Heart left ventricle (tissue), 13 donors: ENCODE measurements at regions not wholly inside any gene's neighbourhood (a gene's known extent, or its start where the extent isn't known, plus 50 kb on each side); places are given as distances from the start of the nearest gene placed in this dataset.

Experiments used
- CTCF ChIP-seq, 12 donors: fragments of 200-600 bp; sonication (generic) in 4 of 12; IDR thresholded peaks; one replicate each; pipeline versions ENCODE4 v1.5.0 to v1.8.0; 2018 to 2022; ENCODE audit warnings: antibody characterized with exemption in 12 of 12, mild to moderate bottlenecking in 5 of 12
- POLR2A ChIP-seq, 2 donors: fragments of 450-650 bp; IDR thresholded peaks; one replicate each; pipeline ENCODE4 v1.6.1; 2017; ENCODE audit warnings: antibody characterized with exemption in 2 of 2, mild to moderate bottlenecking in 2 of 2, moderate library complexity in 2 of 2
- donor health status: ischemic (EF 13 %, LVEDD 7.1; RV severe dilation, severe dysfunction).
- donor health status: DM: no; HTN: yes; CAD: no.
- donor health status: DM: no; HTN: no; CAD: no.
- donor health status: ischemic (EF 25% LVEDD 6.9; RV normal size, moderate dysfunction).
- donor health status: ischemic (EF 25% LVEDD 5.7; RV mildly dilated, moderate dysfunction).
- donor health status: ischemic (EF 35%, LVEDD 5.7; RV mildly dilated, moderate dysfunction).
- donor health status: nonischemic (EF 11% LVEDD 7.7; RV severe dilation, severe dysfunction).
- donor health status: DM: yes; HTN: yes; CAD: no.
- donor health status: PGD.
- donor health status: ischemic (EF 29% LVEDD 5.4; RV normal size, mild dysfunction).
- donor health status: nonischemic (EF 23%, LVEDD 6.1; RV moderate dilation, normal function).

GRCh38 chr18:70398076-70398475 is 109.2 kb downstream of the SOCS6 start:
- TF ChIP-seq CTCF (IDR thresholded peaks at IDR 0.05), result no peak
- TF ChIP-seq POLR2A (IDR thresholded peaks at IDR 0.05), result no peak
